ENCODE measurements at regions not wholly inside any gene's neighbourhood (a gene's known extent, or its start where the extent isn't known, plus 50 kb on each side); places are given as distances from the start of the nearest gene placed in this dataset.
"Not testable (repeated sequence)": the region's sequence is repeated elsewhere in the genome, so short reads cannot be mapped to it uniquely, and the experiment has no call there.

GRCh38 chr5:14936588-14936987, 65.0 kb upstream of the ANKH start:
- Histone ChIP-seq H3K4me1 (replicated peaks) (no peaks in the 10 kb centered on the region), H3K27me3 (replicated peaks) (no peaks in the 10 kb centered on the region), H3K36me3 (no peaks in the 10 kb centered on the region), H3K4me3 (no peak overlapping the region), H3K27ac (no peak overlapping the region), H3K9me3 (replicated peaks) (no peaks in the 10 kb centered on the region)
- no peak for DNase-seq (ENCODE audit: low read depth in 1 of 2, low spot score in 2 of 2)

GRCh38 chr5:14935341-14935740, 63.8 kb upstream of the ANKH start:
- H3K27me3 ChIP-seq (replicated peaks): no peaks in the 10 kb centered on the region
- no peaks in the 10 kb centered on the region for H3K9me3 ChIP-seq (replicated peaks)
- H3K4me3 ChIP-seq: no peak overlapping the region
- H3K27ac ChIP-seq: no peak overlapping the region
- no peaks in the 10 kb centered on the region for H3K4me1 ChIP-seq (replicated peaks)
- DNase-seq (ENCODE audit: low read depth in 1 of 2, low spot score in 2 of 2): no peak
- no peaks in the 10 kb centered on the region for H3K36me3 ChIP-seq

- Histone ChIP-seq H3K27me3 (replicated peaks) (no peaks in the 10 kb centered on the region), H3K27ac (no peak overlapping the region), H3K9me3 (replicated peaks) (no peaks in the 10 kb centered on the region), H3K4me1 (replicated peaks) (no peaks in the 10 kb centered on the region), H3K36me3 (no peaks in the 10 kb centered on the region), H3K4me3 (no peak overlapping the region)
- DNase-seq (ENCODE audit: low read depth in 1 of 2, low spot score in 2 of 2): no peak
Observed at GRCh38 chr5:14932902-14933469, 61.4 kb upstream of the ANKH start.

- DNase-seq (ENCODE audit: low read depth in 1 of 2, low spot score in 2 of 2): no peak
- H3K4me3 ChIP-seq: no peak overlapping the region
- peaks cover 15% of the 10 kb centered on the region for H3K4me1 ChIP-seq (replicated peaks)
- H3K27me3 ChIP-seq (replicated peaks): no peaks in the 10 kb centered on the region
- no peak overlapping the region for H3K27ac ChIP-seq
- no peaks in the 10 kb centered on the region for H3K36me3 ChIP-seq
- H3K9me3 ChIP-seq (replicated peaks): no peaks in the 10 kb centered on the region
Observed at GRCh38 chr5:14930486-14930885, 58.9 kb upstream of the ANKH start.

GRCh38 chr5:14929293-14930065, 57.9 kb upstream of the ANKH start:
- Histone ChIP-seq H3K27ac (no peak overlapping the region), H3K4me1 (replicated peaks) (peaks cover 18% of the 10 kb centered on the region), H3K36me3 (no peaks in the 10 kb centered on the region), H3K9me3 (replicated peaks) (no peaks in the 10 kb centered on the region), H3K27me3 (replicated peaks) (no peaks in the 10 kb centered on the region), H3K4me3 (no peak overlapping the region)
- DNase-seq (ENCODE audit: low read depth in 1 of 2, low spot score in 2 of 2): no peak

GRCh38 chr5:14928661-14929060, 57.1 kb upstream of the ANKH start:
- Histone ChIP-seq H3K4me3 (no peak overlapping the region), H3K36me3 (no peaks in the 10 kb centered on the region), H3K27ac (no peak overlapping the region), H3K9me3 (replicated peaks) (no peaks in the 10 kb centered on the region), H3K4me1 (replicated peaks) (peaks cover 18% of the 10 kb centered on the region), H3K27me3 (replicated peaks) (no peaks in the 10 kb centered on the region)
- no peak for DNase-seq (ENCODE audit: low read depth in 1 of 2, low spot score in 2 of 2)

- Histone ChIP-seq H3K36me3 (no peaks in the 10 kb centered on the region), H3K9me3 (replicated peaks) (no peaks in the 10 kb centered on the region), H3K27ac (no peak overlapping the region), H3K4me1 (replicated peaks) (peaks cover 19% of the 10 kb centered on the region), H3K4me3 (no peak overlapping the region), H3K27me3 (replicated peaks) (no peaks in the 10 kb centered on the region)
- no peak for DNase-seq (ENCODE audit: low read depth in 1 of 2, low spot score in 2 of 2)
Observed at GRCh38 chr5:14925326-14925725, 53.7 kb upstream of the ANKH start.

GRCh38 chr5:14922952-14923351, 51.4 kb upstream of the ANKH start:
- not testable (repeated sequence) for DNase-seq (ENCODE audit: low read depth in 1 of 2, low spot score in 2 of 2); H3K9me3 ChIP-seq (replicated peaks)

GRCh38 chr5:14922456-14922855, 50.9 kb upstream of the ANKH start:
- no peaks in the 10 kb centered on the region for H3K27me3 ChIP-seq (replicated peaks)
- no peak overlapping the region for H3K4me3 ChIP-seq
- DNase-seq (ENCODE audit: low read depth in 1 of 2, low spot score in 2 of 2): no peak
- H3K36me3 ChIP-seq: no peaks in the 10 kb centered on the region
- H3K9me3 ChIP-seq (replicated peaks): no peaks in the 10 kb centered on the region
- peaks cover 36% of the 10 kb centered on the region for H3K4me1 ChIP-seq (replicated peaks)
- H3K27ac ChIP-seq: no peak overlapping the region

More at GRCh38 chr5:14922952-14923351, 51.4 kb upstream of the ANKH start:
- H3K27ac ChIP-seq; H3K27me3 ChIP-seq (replicated peaks); H3K36me3 ChIP-seq; H3K4me3 ChIP-seq: not testable (repeated sequence)
- H3K4me1 ChIP-seq (replicated peaks): peaks cover 31% of the 10 kb centered on the region
